Activated naive CD8-positive, alpha-beta T cell treated with anti-CD3 and anti-CD28 coated beads, Interleukin-2, amount 50 U/mL, for 24 hours (primary cell): ENCODE measurements at regions not wholly inside any gene's neighbourhood (a gene's known extent, or its start where the extent isn't known, plus 50 kb on each side); places are given as distances from the start of the nearest gene placed in this dataset.

Source experiments
- ATAC-seq: fragments of 150-1000 bp; cut with Tn5 transposase; one replicate; pipeline ENCODE4 v1.10.0; 2021
- DNase-seq: peaks from one replicate; pipeline ENCODE4 v3.0.0; 2021
- H3K27ac Mint-ChIP-seq: one replicate; pipeline ENCODE4 v1.8.0; 2021; ENCODE audit warnings: mild to moderate bottlenecking, mixed read lengths
- H3K27me3 Mint-ChIP-seq: one replicate; pipeline ENCODE4 v1.8.0; 2021; ENCODE audit warnings: mixed read lengths
- H3K36me3 Mint-ChIP-seq: one replicate; pipeline ENCODE4 v1.8.0; 2021; ENCODE audit warnings: low read depth, mixed read lengths
- H3K4me1 Mint-ChIP-seq: one replicate; pipeline ENCODE4 v1.8.0; 2021; ENCODE audit warnings: mixed read lengths
- H3K4me3 Mint-ChIP-seq: one replicate; pipeline ENCODE4 v1.8.0; 2021; ENCODE audit warnings: mild to moderate bottlenecking, moderate library complexity, mixed read lengths
- H3K9me3 Mint-ChIP-seq: one replicate; pipeline ENCODE4 v1.8.0; 2021; ENCODE audit warnings: mixed read lengths

- no peak overlapping the region for H3K27ac Mint-ChIP-seq
- H3K27me3 Mint-ChIP-seq = no peaks in the 10 kb centered on the region
- DNase-seq (no peak), ATAC-seq (no peak)
- no peaks in the 10 kb centered on the region for H3K4me1 Mint-ChIP-seq
- peaks cover 3% of the 10 kb centered on the region for H3K9me3 Mint-ChIP-seq
- H3K36me3 Mint-ChIP-seq = no peaks in the 10 kb centered on the region
- H3K4me3 Mint-ChIP-seq = no peak overlapping the region
These were observed 515.2 kb upstream of the ZNF608 start for GRCh38 chr5:125261505-125262250.

- Mint-ChIP-seq H3K27ac (no peak overlapping the region), H3K9me3 (peaks cover 4% of the 10 kb centered on the region), H3K27me3 (no peaks in the 10 kb centered on the region), H3K36me3 (no peaks in the 10 kb centered on the region), H3K4me1 (no peaks in the 10 kb centered on the region), H3K4me3 (no peak overlapping the region)
- ATAC-seq = no peak
- DNase-seq = no peak
These were observed 516.3 kb upstream of the ZNF608 start for GRCh38 chr5:125262782-125263181.

- H3K36me3 Mint-ChIP-seq = no peaks in the 10 kb centered on the region
- H3K27me3 Mint-ChIP-seq = no peaks in the 10 kb centered on the region
- H3K27ac Mint-ChIP-seq = no peak overlapping the region
- H3K4me1 Mint-ChIP-seq = no peaks in the 10 kb centered on the region
- DNase-seq (no peak), ATAC-seq (no peak)
- no peak overlapping the region for H3K4me3 Mint-ChIP-seq
- peaks cover 4% of the 10 kb centered on the region for H3K9me3 Mint-ChIP-seq
These were observed 516.9 kb upstream of the ZNF608 start for GRCh38 chr5:125263356-125263755.

DNA sequence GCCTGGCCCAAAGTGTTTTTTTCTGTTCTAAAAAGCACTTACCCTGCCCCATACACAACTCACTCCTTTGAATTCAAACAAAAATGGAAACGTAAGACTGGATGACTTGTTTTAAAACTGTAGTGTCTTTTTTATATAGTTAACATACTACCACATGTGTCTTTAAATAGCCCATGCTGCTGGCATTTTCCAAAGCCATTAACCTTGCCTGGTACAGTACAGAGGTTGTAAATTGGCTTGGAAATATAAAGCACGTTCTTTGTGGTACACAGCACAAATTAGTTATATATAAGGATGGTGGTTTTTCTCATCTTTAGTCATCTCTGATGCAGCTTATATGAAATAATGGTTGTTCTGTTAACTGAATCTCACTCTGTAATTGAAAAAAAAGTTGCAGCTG, 519.7 kb upstream of the ZNF608 start:
- Mint-ChIP-seq H3K4me3 (no peak overlapping the region), H3K9me3 (peaks cover 4% of the 10 kb centered on the region), H3K4me1 (no peaks in the 10 kb centered on the region), H3K36me3 (no peaks in the 10 kb centered on the region), H3K27me3 (no peaks in the 10 kb centered on the region), H3K27ac (no peak overlapping the region)
- no peak for DNase-seq
- ATAC-seq = no peak

DNA sequence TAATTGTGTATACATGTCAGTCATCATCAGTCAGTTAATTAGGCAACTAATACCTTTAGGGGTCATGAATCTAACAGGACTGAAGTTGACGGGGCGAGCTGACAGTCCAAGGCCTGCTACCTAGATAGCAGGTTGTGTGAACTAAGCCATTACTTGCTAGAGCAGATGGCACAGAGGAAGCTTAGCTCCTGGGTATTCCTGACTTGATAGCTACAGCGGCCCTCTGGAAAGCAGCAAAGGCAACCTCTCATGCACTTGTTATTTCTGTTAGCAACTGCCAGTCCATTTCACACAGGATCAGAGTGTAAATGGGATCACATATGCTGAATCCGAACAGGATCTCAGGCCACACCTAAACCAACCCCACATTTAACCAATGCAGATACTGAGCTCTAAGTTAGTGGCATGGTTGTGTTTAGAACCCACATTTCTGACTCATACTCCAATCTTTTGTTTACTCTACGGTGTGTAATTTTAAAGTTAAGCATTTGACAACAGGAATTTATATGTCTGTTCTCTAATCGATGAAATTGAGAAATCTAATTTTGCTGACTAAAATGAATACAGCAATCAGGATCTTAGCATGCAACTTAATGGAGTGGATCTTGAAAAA, 521.3 kb upstream of the ZNF608 start:
- ATAC-seq (no peak), DNase-seq (no peak)
- Mint-ChIP-seq H3K27ac (no peak overlapping the region), H3K4me1 (no peaks in the 10 kb centered on the region), H3K36me3 (no peaks in the 10 kb centered on the region), H3K27me3 (no peaks in the 10 kb centered on the region), H3K4me3 (no peak overlapping the region), H3K9me3 (peaks cover 4% of the 10 kb centered on the region)

DNA sequence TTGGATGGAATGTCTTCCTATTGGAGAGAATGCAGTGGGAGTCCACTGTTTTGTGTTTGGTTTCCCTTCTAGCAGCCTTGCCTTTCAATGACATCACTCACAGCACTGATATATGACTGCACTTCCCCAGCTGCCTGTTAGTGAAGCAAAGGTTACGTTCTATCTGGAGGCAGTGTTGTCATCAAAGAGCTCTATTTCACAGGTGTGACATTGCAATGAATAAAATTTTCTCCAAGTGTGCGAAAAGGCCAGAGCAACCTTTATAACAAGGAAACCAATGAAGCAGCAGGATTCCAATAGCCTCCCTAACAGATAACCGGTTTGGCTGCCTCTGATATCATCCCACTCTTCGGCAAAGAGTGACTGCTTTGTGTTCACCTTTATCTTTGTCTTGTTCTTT, 523.5 kb upstream of the ZNF608 start:
- Mint-ChIP-seq H3K36me3 (no peaks in the 10 kb centered on the region), H3K27ac (no peak overlapping the region), H3K27me3 (peaks cover 2% of the 10 kb centered on the region), H3K4me3 (no peak overlapping the region), H3K9me3 (peaks cover 4% of the 10 kb centered on the region), H3K4me1 (no peaks in the 10 kb centered on the region)
- DNase-seq (no peak), ATAC-seq (no peak)

DNA sequence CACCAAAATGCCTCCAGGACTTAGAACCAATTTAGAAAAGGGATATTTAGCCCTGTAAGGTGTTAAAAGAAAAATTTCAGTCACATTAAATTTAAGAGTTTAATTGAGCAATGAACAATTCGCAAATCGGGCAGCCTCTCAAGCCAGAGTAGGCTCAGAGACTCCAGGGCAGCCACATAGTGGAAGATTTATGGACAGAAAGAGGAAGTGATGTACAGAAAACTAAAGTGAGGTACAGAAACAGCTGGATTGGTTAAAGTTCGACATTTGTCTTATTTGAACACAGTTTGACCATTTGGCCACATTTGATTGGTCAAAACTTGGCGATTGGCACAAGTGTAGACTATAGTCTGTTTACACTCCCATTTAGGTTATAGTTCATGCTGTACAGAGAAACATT, 525.9 kb upstream of the ZNF608 start:
- peaks cover 2% of the 10 kb centered on the region for H3K27me3 Mint-ChIP-seq
- no peak overlapping the region for H3K4me3 Mint-ChIP-seq
- ATAC-seq = no peak
- H3K9me3 Mint-ChIP-seq = no peaks in the 10 kb centered on the region
- no peak overlapping the region for H3K27ac Mint-ChIP-seq
- H3K4me1 Mint-ChIP-seq = no peaks in the 10 kb centered on the region
- no peak for DNase-seq
- H3K36me3 Mint-ChIP-seq = no peaks in the 10 kb centered on the region

DNA sequence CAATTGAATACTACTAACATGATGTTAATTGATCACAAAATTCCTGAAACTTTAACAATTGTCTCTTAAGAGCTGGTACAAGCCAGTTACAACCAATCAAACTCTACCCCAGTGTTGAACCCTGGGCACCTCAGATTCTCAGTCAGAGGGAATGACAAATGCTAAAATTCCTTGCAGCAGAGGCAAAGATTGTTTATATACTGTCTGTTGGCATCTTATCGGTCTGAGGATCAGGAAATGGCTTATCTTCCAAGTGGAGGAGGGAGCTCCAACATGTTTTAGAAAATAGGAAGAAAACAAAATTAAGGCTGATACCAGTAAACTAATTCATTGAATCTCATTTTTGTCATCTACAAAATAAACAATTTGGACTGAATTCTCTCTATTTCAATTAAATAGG, 527.8 kb upstream of the ZNF608 start:
- Mint-ChIP-seq H3K27me3 (peaks cover 2% of the 10 kb centered on the region), H3K4me1 (no peaks in the 10 kb centered on the region), H3K9me3 (no peaks in the 10 kb centered on the region), H3K27ac (no peak overlapping the region), H3K36me3 (no peaks in the 10 kb centered on the region), H3K4me3 (no peak overlapping the region)
- DNase-seq (no peak), ATAC-seq (no peak)

DNA sequence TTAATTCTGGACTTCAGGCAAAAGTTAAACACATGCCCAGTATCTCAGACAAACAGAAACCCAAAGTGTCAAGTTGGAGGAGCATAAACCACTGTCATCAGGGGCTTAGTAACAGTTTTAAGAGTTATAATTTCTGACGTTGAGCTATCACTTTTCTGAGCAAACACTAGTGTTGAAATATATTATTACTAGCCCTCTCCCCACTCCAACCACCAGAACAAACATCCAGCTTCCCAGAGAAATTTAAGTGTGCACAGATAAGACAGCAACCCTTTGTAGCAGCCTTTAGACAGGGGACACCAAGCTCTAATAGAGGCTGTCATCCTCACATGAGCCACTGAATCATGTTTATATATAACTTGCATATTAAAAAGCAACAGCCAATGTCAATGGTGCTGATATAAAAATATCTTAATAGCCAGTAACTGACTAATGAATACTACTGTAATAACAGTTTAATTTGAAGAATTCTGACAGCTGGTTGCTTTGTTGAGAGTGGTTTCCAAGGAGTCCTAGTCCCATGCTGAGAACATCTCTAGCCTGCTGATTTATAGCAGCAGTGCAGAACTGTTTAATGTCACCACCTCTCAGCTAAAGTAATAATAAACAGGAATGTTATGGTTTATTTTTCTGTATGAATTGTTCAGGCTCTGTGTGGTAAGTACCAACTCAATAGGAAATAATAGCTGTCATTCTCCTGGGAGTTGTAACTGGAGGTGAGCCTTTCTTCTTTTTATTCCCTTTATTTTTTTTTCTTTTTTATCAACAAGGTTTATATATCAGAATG, 528.7 kb upstream of the ZNF608 start:
- Mint-ChIP-seq H3K9me3 (no peaks in the 10 kb centered on the region), H3K27me3 (peaks cover 2% of the 10 kb centered on the region), H3K4me1 (no peaks in the 10 kb centered on the region), H3K4me3 (no peak overlapping the region), H3K27ac (no peak overlapping the region), H3K36me3 (no peaks in the 10 kb centered on the region)
- no peak for DNase-seq
- no peak for ATAC-seq

DNA sequence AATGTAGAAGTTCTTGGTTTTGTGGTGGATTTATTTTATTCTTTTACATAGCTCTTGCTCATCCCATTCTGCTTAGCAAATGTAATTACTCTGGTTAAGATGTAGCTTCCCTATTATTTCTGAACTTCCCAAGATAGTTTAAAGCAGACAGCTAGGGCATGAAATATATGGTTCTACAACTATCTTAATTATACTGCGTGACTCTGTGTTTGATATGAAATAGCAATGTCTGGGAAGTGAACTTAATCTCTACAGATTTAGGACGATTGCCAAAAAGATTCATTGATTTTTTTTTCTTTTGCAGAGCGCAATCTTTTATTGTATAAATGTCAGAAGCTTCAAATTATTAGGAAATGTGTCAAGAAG, 529.3 kb upstream of the ZNF608 start:
- ATAC-seq = no peak
- H3K27ac Mint-ChIP-seq = no peak overlapping the region
- no peak for DNase-seq
- no peaks in the 10 kb centered on the region for H3K36me3 Mint-ChIP-seq
- H3K27me3 Mint-ChIP-seq = peaks cover 2% of the 10 kb centered on the region
- H3K4me3 Mint-ChIP-seq = no peak overlapping the region
- H3K4me1 Mint-ChIP-seq = no peaks in the 10 kb centered on the region
- no peaks in the 10 kb centered on the region for H3K9me3 Mint-ChIP-seq

DNA sequence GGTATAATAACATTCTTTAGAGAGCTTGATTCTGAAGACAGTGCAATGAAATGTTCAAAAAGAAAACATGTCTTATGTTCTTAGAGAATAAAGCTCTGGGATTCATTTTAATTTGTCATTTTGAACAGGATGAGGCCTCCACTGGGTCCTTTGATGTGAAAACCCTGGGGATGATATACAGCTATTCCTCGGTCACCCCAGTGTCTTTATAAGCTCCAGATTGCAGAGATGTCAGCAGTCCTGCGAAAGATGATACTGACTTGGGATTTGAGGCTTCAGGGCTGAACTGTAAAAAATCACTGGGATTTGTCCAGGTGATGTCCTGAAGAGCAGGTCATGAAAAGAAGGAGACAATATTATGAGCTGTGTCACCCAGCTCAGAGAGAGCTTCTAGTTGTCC, 529.7 kb upstream of the ZNF608 start:
- no peaks in the 10 kb centered on the region for H3K9me3 Mint-ChIP-seq
- no peak for ATAC-seq
- H3K27ac Mint-ChIP-seq = no peak overlapping the region
- no peak for DNase-seq
- H3K4me1 Mint-ChIP-seq = no peaks in the 10 kb centered on the region
- H3K4me3 Mint-ChIP-seq = no peak overlapping the region
- peaks cover 2% of the 10 kb centered on the region for H3K27me3 Mint-ChIP-seq
- H3K36me3 Mint-ChIP-seq = no peaks in the 10 kb centered on the region

GRCh38 chr5:125277494-125278154, 531.2 kb upstream of the ZNF608 start:
- Mint-ChIP-seq H3K4me1 (no peaks in the 10 kb centered on the region), H3K9me3 (no peaks in the 10 kb centered on the region), H3K36me3 (no peaks in the 10 kb centered on the region), H3K4me3 (no peak overlapping the region), H3K27me3 (peaks cover 2% of the 10 kb centered on the region), H3K27ac (no peak overlapping the region)
- no peak for DNase-seq
- no peak for ATAC-seq

GRCh38 chr5:125278711-125279110, 532.3 kb upstream of the ZNF608 start:
- H3K4me3 Mint-ChIP-seq = no peak overlapping the region
- H3K27me3 Mint-ChIP-seq = no peaks in the 10 kb centered on the region
- no peaks in the 10 kb centered on the region for H3K9me3 Mint-ChIP-seq
- DNase-seq = no peak
- no peak for ATAC-seq
- H3K4me1 Mint-ChIP-seq = no peaks in the 10 kb centered on the region
- H3K36me3 Mint-ChIP-seq = no peaks in the 10 kb centered on the region
- no peak overlapping the region for H3K27ac Mint-ChIP-seq

GRCh38 chr5:125281667-125282066, 535.2 kb upstream of the ZNF608 start:
- Mint-ChIP-seq H3K4me1 (no peaks in the 10 kb centered on the region), H3K36me3 (no peaks in the 10 kb centered on the region), H3K4me3 (no peak overlapping the region), H3K27me3 (no peaks in the 10 kb centered on the region), H3K9me3 (no peaks in the 10 kb centered on the region), H3K27ac (no peak overlapping the region)
- no peak for ATAC-seq
- no peak for DNase-seq

- no peaks in the 10 kb centered on the region for H3K27me3 Mint-ChIP-seq
- H3K27ac Mint-ChIP-seq = no peak overlapping the region
- no peak for DNase-seq
- no peak for ATAC-seq
- no peaks in the 10 kb centered on the region for H3K4me1 Mint-ChIP-seq
- H3K36me3 Mint-ChIP-seq = no peaks in the 10 kb centered on the region
- no peaks in the 10 kb centered on the region for H3K9me3 Mint-ChIP-seq
- H3K4me3 Mint-ChIP-seq = no peak overlapping the region
These were observed 536.9 kb upstream of the ZNF608 start for GRCh38 chr5:125283372-125283771.
